T-helper 2 cell (primary cell): ENCODE measurements at regions not wholly inside any gene's neighbourhood (a gene's known extent, or its start where the extent isn't known, plus 50 kb on each side); places are given as distances from the start of the nearest gene placed in this dataset.
"Not testable (repeated sequence)": the region's sequence is repeated elsewhere in the genome, so short reads cannot be mapped to it uniquely, and the experiment has no call there.

Experiments used
- DNase-seq, 5 experiments: peaks; one replicate each; pipeline versions ENCODE4 v3.0.0 to v3.0.0-alpha.2; 2012 to 2022

- not testable (repeated sequence) for DNase-seq
These were observed 102.8 kb upstream of the GAS1 start for GRCh38 chr9:87049929-87050608.

GRCh38 chr9:87054999-87055686 lies 107.8 kb upstream of the GAS1 start:
- DNase-seq = no peak

GRCh38 chr9:87059772-87060171 lies 112.5 kb upstream of the GAS1 start:
- no peak for DNase-seq

GRCh38 chr9:87062746-87063145 lies 115.4 kb upstream of the GAS1 start:
- DNase-seq = no peak

GRCh38 chr9:87063246-87063645 lies 115.9 kb upstream of the GAS1 start:
- DNase-seq = no peak

- DNase-seq = no peak
These were observed 116.6 kb upstream of the GAS1 start for GRCh38 chr9:87063871-87064270.

- DNase-seq = no peak
These were observed 117.0 kb upstream of the GAS1 start for GRCh38 chr9:87064311-87064710.

- no peak for DNase-seq
These were observed 118.7 kb upstream of the GAS1 start for GRCh38 chr9:87065981-87066380.

GRCh38 chr9:87067426-87067825 lies 120.1 kb upstream of the GAS1 start:
- DNase-seq = no peak

- no peak for DNase-seq
These were observed 121.0 kb upstream of the GAS1 start for GRCh38 chr9:87068177-87068840.

- DNase-seq = no peak
These were observed 122.4 kb upstream of the GAS1 start for GRCh38 chr9:87069690-87070089.

- no peak for DNase-seq
These were observed 123.0 kb upstream of the GAS1 start for GRCh38 chr9:87070336-87070735.

GRCh38 chr9:87071473-87071872 lies 124.2 kb upstream of the GAS1 start:
- DNase-seq = no peak

GRCh38 chr9:87073692-87074091 lies 126.4 kb upstream of the GAS1 start:
- DNase-seq = no peak

- no peak for DNase-seq
These were observed 128.2 kb upstream of the GAS1 start for GRCh38 chr9:87075537-87075936.

- DNase-seq = no peak
These were observed 129.5 kb upstream of the GAS1 start for GRCh38 chr9:87076825-87077224.

GRCh38 chr9:87077986-87078385 lies 130.7 kb upstream of the GAS1 start:
- no peak for DNase-seq

GRCh38 chr9:87080512-87081264 lies 133.4 kb upstream of the GAS1 start:
- no peak for DNase-seq

GRCh38 chr9:87081503-87081902 lies 134.2 kb upstream of the GAS1 start:
- no peak for DNase-seq

GRCh38 chr9:87083986-87084385 lies 136.7 kb upstream of the GAS1 start:
- no peak for DNase-seq

- no peak for DNase-seq
These were observed 137.1 kb upstream of the GAS1 start for GRCh38 chr9:87084407-87084806.

GRCh38 chr9:87085073-87085472 lies 137.8 kb upstream of the GAS1 start:
- DNase-seq = no peak

- no peak for DNase-seq
These were observed 138.2 kb upstream of the GAS1 start for GRCh38 chr9:87085521-87085920.
